B cell (primary cell): ENCODE measurements at regions not wholly inside any gene's neighbourhood (a gene's known extent, or its start where the extent isn't known, plus 50 kb on each side); places are given as distances from the start of the nearest gene placed in this dataset. TPM values are rescaled to one million over a fixed set of nuclear protein-coding genes. Genes with fewer than 3 reads are reported as not detected.

Experiments used
- ATAC-seq: fragments of 200-7000 bp; cut with Tn5 transposase; one replicate; pipeline ENCODE4 v1.10.0; 2021; ENCODE audit warnings: low read depth, mild to moderate bottlenecking, moderate number of reproducible peaks, moderate library complexity
- CTCF ChIA-PET: fragments of 350-600 bp; sonication (Branson Sonifier 250); formaldehyde crosslinking; loops from one replicate; lab custom pipeline; 2021; ENCODE audit warnings: antibody characterized with exemption, inconsistent platforms; lab: Charles Lee
- POLR2A ChIA-PET: fragments of 350-600 bp; sonication (Branson Sonifier 250); formaldehyde crosslinking; loops from one replicate; lab custom pipeline; 2021; ENCODE audit warnings: antibody characterized with exemption; lab: Charles Lee
- DNase-seq: peaks from one replicate; pipeline ENCODE4 v3.0.0; 2013
- H2AFZ ChIP-seq: 2 replicates; pipeline ENCODE4 v1.6.1; 2012; ENCODE audit warnings: mild to moderate bottlenecking, low read depth, low read length; ENCODE audit not compliant: insufficient read depth, poor library complexity, severe bottlenecking
- H3K27ac ChIP-seq, 2 donors: 1 replicate in 1 of 2; 2 replicates in 1 of 2; pipeline ENCODE4 v1.5.1; 2012 to 2013; ENCODE audit warnings: low read length in 2 of 2, mild to moderate bottlenecking in 2 of 2, moderate library complexity in 1 of 2
- H3K27me3 ChIP-seq, 4 experiments: fragments of 200-600 bp in 1 of 4; sonication (generic) in 1 of 4; replicated peaks in 1 of 4; 1 replicate in 2 of 4; 2 replicates in 2 of 4; pipeline versions ENCODE4 v1.6.1 to v1.7.0; 2013 to 2016; ENCODE audit warnings: low read length in 3 of 4, mild to moderate bottlenecking in 2 of 4, mixed read lengths in 1 of 4, moderate library complexity in 1 of 4; ENCODE audit not compliant: insufficient read depth in 4 of 4, control insufficient read depth in 3 of 4; ENCODE audit errors: control extremely low read depth in 1 of 4
- H3K36me3 ChIP-seq, 2 experiments: replicated peaks in 1 of 2; 1 replicate in 1 of 2; 2 replicates in 1 of 2; pipeline versions ENCODE4 v1.6.1 to v1.7.1; 2013; ENCODE audit warnings: low read length in 1 of 2; ENCODE audit not compliant: insufficient read depth in 2 of 2, control insufficient read depth in 1 of 2; ENCODE audit errors: control extremely low read depth in 1 of 2, extremely low read depth in 1 of 2
- H3K4me1 ChIP-seq, 2 donors: fragments of 200-600 bp in 1 of 2; sonication (generic) in 1 of 2; 1 replicate in 1 of 2; 2 replicates in 1 of 2; pipeline versions ENCODE4 v1.5.1 to v1.6.1; 2013 to 2017; ENCODE audit warnings: low read length in 2 of 2; ENCODE audit not compliant: control insufficient read depth in 2 of 2, insufficient read depth in 2 of 2
- H3K4me2 ChIP-seq: replicated peaks from 2 replicates; pipeline ENCODE3; 2012; ENCODE audit warnings: mild to moderate bottlenecking, low read depth, low read length; ENCODE audit not compliant: poor library complexity, severe bottlenecking
- H3K4me3 ChIP-seq, 5 experiments: fragments of 200-600 bp in 1 of 5; sonication (generic) in 1 of 5; 1 replicate in 3 of 5; 2 replicates in 2 of 5; pipeline versions ENCODE4 v1.5.1 to v1.7.0; 2011 to 2016; ENCODE audit warnings: low read length in 4 of 5, mild to moderate bottlenecking in 4 of 5, low read depth in 2 of 5, control low read depth in 1 of 5, moderate library complexity in 1 of 5; ENCODE audit not compliant: insufficient read depth in 1 of 5; ENCODE audit errors: control extremely low read depth in 1 of 5, extremely low read depth in 1 of 5
- H3K79me2 ChIP-seq: fragments of 200-600 bp; sonication (generic); one replicate; pipeline ENCODE4 v1.6.0; 2016; ENCODE audit warnings: low read length; ENCODE audit not compliant: control insufficient read depth, insufficient read depth
- H3K9ac ChIP-seq: fragments of 200-600 bp; sonication (generic); 2 replicates; pipeline ENCODE4 v1.6.1; 2017; ENCODE audit warnings: mild to moderate bottlenecking, low read length, moderate library complexity
- H3K9me3 ChIP-seq, 3 donors: one replicate each; pipeline versions ENCODE4 v1.6.1 to v1.7.1; 2013; ENCODE audit warnings: low read length in 2 of 3; ENCODE audit not compliant: control insufficient read depth in 2 of 3, insufficient read depth in 1 of 3; ENCODE audit errors: control extremely low read depth in 1 of 3
- H4K20me1 ChIP-seq: 2 replicates; pipeline ENCODE4 v1.6.0; 2012; ENCODE audit warnings: mild to moderate bottlenecking, low read length; ENCODE audit not compliant: insufficient read depth, control insufficient read depth, poor library complexity, severe bottlenecking
- H3K27ac Mint-ChIP-seq: one replicate; pipeline ENCODE4 v1.8.0; 2021; ENCODE audit warnings: mixed read lengths
- H3K27me3 Mint-ChIP-seq: one replicate; pipeline ENCODE4 v1.8.0; 2021; ENCODE audit warnings: mixed read lengths
- H3K4me1 Mint-ChIP-seq: one replicate; pipeline ENCODE4 v1.8.0; 2021; ENCODE audit warnings: mixed read lengths
- H3K4me3 Mint-ChIP-seq: one replicate; pipeline ENCODE4 v1.8.0; 2021; ENCODE audit warnings: mixed read lengths
- H3K9me3 Mint-ChIP-seq: one replicate; pipeline ENCODE4 v1.8.0; 2022; ENCODE audit warnings: mixed read lengths; ENCODE audit not compliant: insufficient read depth
- CTCF ChIP-seq: fragments of 200-600 bp; IDR thresholded peaks from one replicate; pipeline ENCODE4 v1.8.0; 2022; ENCODE audit warnings: antibody characterized with exemption, mild to moderate bottlenecking
- EZH2 ChIP-seq: IDR thresholded peaks from 2 replicates; pipeline ENCODE4 v1.6.1; 2012; ENCODE audit warnings: borderline replicate concordance, low read depth, mild to moderate bottlenecking, moderate library complexity, low read length; ENCODE audit not compliant: insufficient read depth, poor library complexity, severe bottlenecking
- WGBS: methylation state at CpG from one replicate; pipeline ENCODE4 v1.1.5; 2013; ENCODE audit warnings: missing lambda C conversion rate; ENCODE audit not compliant: insufficient coverage; 5-methylcytosine and 5-hydroxymethylcytosine counted together
- intact Hi-C: fragments of 100-400 bp; cut with micrococcal nuclease; formaldehyde crosslinking; loops from one replicate; pipeline ENCODE4 v1.10.0; 2022
- small RNA-seq: library from RNA; depleted of rRNA; stranded (forward); fragments of <200 nt; gene quantifications from one replicate; pipeline ENCODE3, GENCODE V24; 2012; ENCODE audit warnings: low replicate concordance, low read depth; ENCODE audit not compliant: insufficient read length

GRCh38 chr3:41148901-41149300 lies 50.4 kb upstream of the CTNNB1 start:
- no peaks in the 10 kb centered on the region for H3K27me3 ChIP-seq
- Mint-ChIP-seq H3K4me3 (no peak overlapping the region), H3K27ac (no peak overlapping the region), H3K4me1 (no peaks in the 10 kb centered on the region), H3K9me3 (peaks cover 14% of the 10 kb centered on the region), H3K27me3 (peaks cover 9% of the 10 kb centered on the region)
- no peak overlapping the region for H3K4me2 ChIP-seq
- H3K9me3 ChIP-seq: peaks cover 0 to 3% (median 0%) of the 10 kb centered on the region in 3 donors
- no peaks in the 10 kb centered on the region for H3K79me2 ChIP-seq
- no peak for DNase-seq
- no peaks in the 10 kb centered on the region for H3K36me3 ChIP-seq
- ATAC-seq: no peak
- H3K9ac ChIP-seq: no peak overlapping the region
- no peaks in the 10 kb centered on the region for H3K4me1 ChIP-seq
- no peak overlapping the region for H2AFZ ChIP-seq
- intact Hi-C loops: no loop called here
- 67% methylated on average over 1 of the region's 4 CpGs for WGBS
- no peaks in the 10 kb centered on the region for H4K20me1 ChIP-seq
- CTCF ChIA-PET: no interaction called here
- TF ChIP-seq EZH2 (no peak), CTCF (no peak)
- POLR2A ChIA-PET: no interaction called here
- H3K4me3 ChIP-seq: no peak overlapping the region
- H3K27ac ChIP-seq: no peak overlapping the region

Small RNA genes lying in the stretch of these regions (small RNA-seq; reads per million reads assigned to genes)
- gene AC099560.2: not detected
- gene HMGN2P24: not detected
